Spleen (tissue), 11 donors: ENCODE measurements at regions not wholly inside any gene's neighbourhood (a gene's known extent, or its start where the extent isn't known, plus 50 kb on each side); places are given as distances from the start of the nearest gene placed in this dataset.

Source experiments
- DNase-seq: peaks from one replicate; pipeline ENCODE4 v3.0.0-alpha.2; 2020
- H3K27ac ChIP-seq, 8 donors: fragments of 200-600 bp; sonication (generic) in 7 of 8; 1 replicate in 4 of 8; 2 replicates in 4 of 8; pipeline versions ENCODE4 v1.5.0 to v1.8.0; 2016 to 2021; ENCODE audit warnings: inconsistent platforms in 4 of 8, mild to moderate bottlenecking in 4 of 8, moderate library complexity in 1 of 8
- H3K27me3 ChIP-seq, 7 donors: fragments of 200-600 bp; sonication (generic) in 6 of 7; replicated peaks in 1 of 7; 1 replicate in 4 of 7; 2 replicates in 3 of 7; pipeline versions ENCODE4 v1.5.0 to v1.8.0; 2016 to 2021; ENCODE audit warnings: inconsistent platforms in 3 of 7, mild to moderate bottlenecking in 1 of 7
- H3K36me3 ChIP-seq, 6 donors: fragments of 200-600 bp; sonication (generic) in 5 of 6; 1 replicate in 4 of 6; 2 replicates in 2 of 6; pipeline versions ENCODE4 v1.5.0 to v1.8.0; 2016 to 2021; ENCODE audit warnings: inconsistent platforms in 2 of 6
- H3K4me1 ChIP-seq, 6 donors: fragments of 200-600 bp; sonication (generic) in 5 of 6; 1 replicate in 3 of 6; 2 replicates in 3 of 6; pipeline versions ENCODE4 v1.5.0 to v1.8.0; 2016 to 2021; ENCODE audit warnings: inconsistent platforms in 3 of 6
- H3K4me3 ChIP-seq, 8 donors: fragments of 200-600 bp; sonication (generic) in 7 of 8; 1 replicate in 4 of 8; 2 replicates in 4 of 8; pipeline versions ENCODE4 v1.5.0 to v1.8.0; 2016 to 2021; ENCODE audit warnings: inconsistent platforms in 4 of 8, mild to moderate bottlenecking in 4 of 8, moderate library complexity in 2 of 8
- H3K9me3 ChIP-seq, 8 donors: fragments of 200-600 bp; sonication (generic) in 7 of 8; 1 replicate in 4 of 8; 2 replicates in 4 of 8; pipeline versions ENCODE4 v1.5.0 to v1.8.0; 2016 to 2021; ENCODE audit warnings: inconsistent platforms in 4 of 8
- CTCF ChIP-seq, 11 experiments: fragments of 200-600 bp in 7 of 11; fragments of 450-650 bp in 4 of 11; sonication (generic) in 4 of 11; IDR thresholded peaks in 8 of 11; conservative IDR thresholded peaks in 3 of 11; 1 replicate in 7 of 11; 2 replicates in 4 of 11; pipeline versions ENCODE4 v1.4.0 to v1.8.0; 2016 to 2021; ENCODE audit warnings: antibody characterized with exemption in 11 of 11, inconsistent platforms in 4 of 11, mild to moderate bottlenecking in 1 of 11
- POLR2A ChIP-seq, 3 donors: fragments of 450-650 bp; IDR thresholded peaks; one replicate each; pipeline ENCODE4 v1.5.1; 2017; ENCODE audit warnings: antibody characterized with exemption in 3 of 3, mild to moderate bottlenecking in 1 of 3
- POLR2AphosphoS5 ChIP-seq, 3 donors: sonication (generic); formaldehyde crosslinking; IDR thresholded peaks; one replicate each; pipeline ENCODE4 v1.5.1; 2017; ENCODE audit warnings: antibody characterized with exemption in 3 of 3
- WGBS, 5 donors: extraction: QIAGEN DNeasy Blood & Tissue Kit in 3 of 5; methylation state at CpG; one replicate each; pipeline versions ENCODE4 v1.1.5 to v1.1.7; 2013 to 2018; 5-methylcytosine and 5-hydroxymethylcytosine counted together
- intact Hi-C: fragments of 100-400 bp; cut with DNase I; formaldehyde crosslinking; loops from one replicate; pipeline ENCODE4 v1.15.0; 2023; ENCODE audit warnings: low total_unique reads
- donor health status: healthy with polysubstance abuse.
- donor health status: DM: no; HTN: no; CAD: no; lungs with moderate emphysema.
- donor health status: DM: no; HTN: no; CAD: no.
- donor health status: Bipolar disorder and iron deficiency.
- donor health status: healthy.
- donor health status: DM: no; HTN: no; CAD: no.
- donor health status: DM: yes; HTN: yes; CAD: no.

GRCh38 chr18:30514059-30514458 is 528.5 kb downstream of the DSC3 start:
- Histone ChIP-seq H3K27me3 (no peaks in the 10 kb centered on the region), H3K9me3 (peaks cover 0 to 10% (median 0%) of the 10 kb centered on the region in 8 donors), H3K36me3 (no peaks in the 10 kb centered on the region), H3K4me1 (no peaks in the 10 kb centered on the region), H3K27ac (no peak overlapping the region), H3K4me3 (no peak overlapping the region)
- WGBS, 5 donors = 29 to 51% (median 44%) methylated on average over 1 to 2 of the region's 2 CpGs
- DNase-seq = no peak
- TF ChIP-seq POLR2AphosphoS5 (IDR thresholded peaks at IDR 0.05) (no peak), CTCF (IDR thresholded peaks at IDR 0.05 in 8 of 11, conservative IDR thresholded peaks at IDR 0.05 in 3 of 11) (no peak), POLR2A (IDR thresholded peaks at IDR 0.05) (no peak)
- intact Hi-C loops = no loop called here

GRCh38 chr18:30512872-30513271 is 529.7 kb downstream of the DSC3 start:
- H3K9me3 ChIP-seq = peaks cover 0 to 10% (median 0%) of the 10 kb centered on the region in 8 donors
- intact Hi-C loops = no loop called here
- no peak overlapping the region for H3K4me3 ChIP-seq
- H3K36me3 ChIP-seq = no peaks in the 10 kb centered on the region
- H3K27ac ChIP-seq = no peak overlapping the region
- peak; percentile 61 for DNase-seq
- WGBS, 5 donors = 65 to 70% (median 68%) methylated on average over 4 of the region's 4 CpGs
- H3K27me3 ChIP-seq = no peaks in the 10 kb centered on the region
- TF ChIP-seq POLR2AphosphoS5 (IDR thresholded peaks at IDR 0.05) = no peak
- no peak for TF ChIP-seq CTCF (IDR thresholded peaks at IDR 0.05 in 8 of 11, conservative IDR thresholded peaks at IDR 0.05 in 3 of 11)
- TF ChIP-seq POLR2A (IDR thresholded peaks at IDR 0.05) = no peak
- H3K4me1 ChIP-seq = no peaks in the 10 kb centered on the region

- peaks cover 0 to 10% (median 0%) of the 10 kb centered on the region in 8 donors for H3K9me3 ChIP-seq
- DNase-seq = no peak
- WGBS, 5 donors = 69 to 87% (median 76%) methylated on average over 2 of the region's 2 CpGs
- H3K4me1 ChIP-seq = no peaks in the 10 kb centered on the region
- H3K27ac ChIP-seq = no peak overlapping the region
- no peaks in the 10 kb centered on the region for H3K27me3 ChIP-seq
- intact Hi-C loops = no loop called here
- H3K4me3 ChIP-seq = no peak overlapping the region
- H3K36me3 ChIP-seq = no peaks in the 10 kb centered on the region
- TF ChIP-seq CTCF (IDR thresholded peaks at IDR 0.05 in 8 of 11, conservative IDR thresholded peaks at IDR 0.05 in 3 of 11) = no peak
- TF ChIP-seq POLR2A (IDR thresholded peaks at IDR 0.05) = no peak
- no peak for TF ChIP-seq POLR2AphosphoS5 (IDR thresholded peaks at IDR 0.05)
These were observed 531.7 kb downstream of the DSC3 start for GRCh38 chr18:30510882-30511281.

- DNase-seq = no peak
- TF ChIP-seq POLR2A (IDR thresholded peaks at IDR 0.05) = no peak
- no peak for TF ChIP-seq CTCF (IDR thresholded peaks at IDR 0.05 in 8 of 11, conservative IDR thresholded peaks at IDR 0.05 in 3 of 11)
- TF ChIP-seq POLR2AphosphoS5 (IDR thresholded peaks at IDR 0.05) = no peak
- Histone ChIP-seq H3K4me3 (no peak overlapping the region), H3K9me3 (no peaks in the 10 kb centered on the region), H3K36me3 (no peaks in the 10 kb centered on the region), H3K4me1 (no peaks in the 10 kb centered on the region), H3K27me3 (no peaks in the 10 kb centered on the region), H3K27ac (no peak overlapping the region)
- WGBS, 5 donors = 65 to 82% (median 69%) methylated on average over 3 of the region's 3 CpGs
- intact Hi-C loops = no loop called here
These were observed 540.9 kb downstream of the DSC3 start for GRCh38 chr18:30501594-30501993.
